OCI-LY7 (cell line): ENCODE measurements at regions not wholly inside any gene's neighbourhood (a gene's known extent, or its start where the extent isn't known, plus 50 kb on each side); places are given as distances from the start of the nearest gene placed in this dataset.

ENCODE experiments used
- BruUV-seq: library from RNA; stranded (reverse); fragments of 400-500 nt; replicated peaks from 2 replicates; lab custom pipeline; 2021; lab: Mats Ljungman, UMichigan
- CTCF ChIA-PET: fragments of 300-600 bp; sonication (Branson Sonifier 250); formaldehyde crosslinking; loops from one replicate; lab custom pipeline; 2022; ENCODE audit warnings: antibody characterized with exemption; ENCODE audit not compliant: unreplicated experiment; lab: Charles Lee
- POLR2A ChIA-PET: fragments of 300-600 bp; sonication (Branson Sonifier 250); formaldehyde crosslinking; loops from one replicate; lab custom pipeline; 2022; ENCODE audit warnings: antibody characterized with exemption; lab: Charles Lee
- DNase-seq: peaks from one replicate; pipeline ENCODE4 v3.0.0-alpha.2; 2015; ENCODE audit warnings: low spot score
- H2AFZ ChIP-seq: fragments of 200-600 bp; sonication (generic), shearing (Covaris generic); 2 replicates; pipeline ENCODE4 v1.6.1; 2014; ENCODE audit warnings: mild to moderate bottlenecking, antibody characterized with exemption, low read length, moderate library complexity
- H3K27ac ChIP-seq: fragments of 200-600 bp; sonication (generic); 2 replicates; pipeline ENCODE4 v1.5.1; 2014; ENCODE audit warnings: mixed run types, low read depth, mild to moderate bottlenecking, moderate library complexity, low read length, inconsistent platforms; ENCODE audit not compliant: poor library complexity, severe bottlenecking
- H3K36me3 ChIP-seq: fragments of 200-600 bp; sonication (generic); 2 replicates; pipeline ENCODE4 v1.6.1; 2014; ENCODE audit warnings: mild to moderate bottlenecking, antibody characterized with exemption, low read length, moderate library complexity, mixed read lengths; ENCODE audit not compliant: insufficient read depth
- H3K4me1 ChIP-seq: fragments of 200-600 bp; sonication (generic); 2 replicates; pipeline ENCODE4 v1.5.1; 2014; ENCODE audit warnings: mild to moderate bottlenecking, low read length; ENCODE audit not compliant: insufficient read depth, poor library complexity, severe bottlenecking
- H3K4me2 ChIP-seq: fragments of 200-600 bp; sonication (generic); 2 replicates; pipeline ENCODE4 v1.6.1; 2014; ENCODE audit warnings: mild to moderate bottlenecking, low read length
- H3K4me3 ChIP-seq: fragments of 200-600 bp; sonication (generic); 2 replicates; pipeline ENCODE4 v1.5.1; 2014; ENCODE audit warnings: mild to moderate bottlenecking, low read depth, low read length; ENCODE audit not compliant: poor library complexity, severe bottlenecking
- H3K79me2 ChIP-seq: fragments of 200-600 bp; sonication (generic); 2 replicates; pipeline ENCODE4 v1.6.1; 2016; ENCODE audit warnings: low read depth, mild to moderate bottlenecking, low read length, moderate library complexity, mixed read lengths; ENCODE audit not compliant: insufficient read depth
- H3K9me2 ChIP-seq: fragments of 200-600 bp; sonication (generic); 2 replicates; pipeline ENCODE4 v1.6.1; 2016; ENCODE audit warnings: mild to moderate bottlenecking, low read length, mixed read lengths; ENCODE audit not compliant: insufficient read depth
- H3K9me3 ChIP-seq: fragments of 200-600 bp; sonication (generic); 2 replicates; pipeline ENCODE4 v1.6.1; 2014; ENCODE audit warnings: mild to moderate bottlenecking, mixed run types, low read length, mixed read lengths
- H4K20me1 ChIP-seq: fragments of 200-600 bp; sonication (generic); 2 replicates; pipeline ENCODE4 v1.6.1; 2014; ENCODE audit warnings: mild to moderate bottlenecking, antibody characterized with exemption, low read length, moderate library complexity, mixed read lengths; ENCODE audit not compliant: insufficient read depth
- CTCF ChIP-seq: fragments of 200-600 bp; sonication (generic); conservative IDR thresholded peaks from 2 replicates; pipeline ENCODE4 v1.5.1; 2014; ENCODE audit warnings: mild to moderate bottlenecking, antibody characterized with exemption, low read length, moderate library complexity, mixed read lengths
- EZH2phosphoT487 ChIP-seq: fragments of 200-600 bp; sonication (generic); IDR thresholded peaks from 2 replicates; pipeline ENCODE4 v1.6.1; 2018; ENCODE audit warnings: low read depth, borderline replicate concordance, mild to moderate bottlenecking, mixed run types, antibody characterized with exemption, low read length, moderate library complexity, mixed read lengths
- intact Hi-C: fragments of 100-400 bp; cut with micrococcal nuclease; formaldehyde crosslinking; loops from one replicate; pipeline ENCODE4 v1.10.0; 2022; ENCODE audit not compliant: unreplicated experiment

GRCh38 chr3:180329847-180330246 is 272.1 kb upstream of the TTC14 start:
- DNase-seq, result no peak
- Histone ChIP-seq H2AFZ (no peak overlapping the region), H3K4me2 (no peak overlapping the region), H3K9me3 (no peaks in the 10 kb centered on the region), H3K4me1 (no peaks in the 10 kb centered on the region), H3K79me2 (no peaks in the 10 kb centered on the region), H3K27ac (no peak overlapping the region), H3K4me3 (no peak overlapping the region), H4K20me1 (no peaks in the 10 kb centered on the region; the same call in 1 of the 2 replicates), H3K9me2 (no peaks in the 10 kb centered on the region), H3K36me3 (no peaks in the 10 kb centered on the region)
- POLR2A ChIA-PET, result no interaction called here
- CTCF ChIA-PET, result no interaction called here
- no peak for TF ChIP-seq EZH2phosphoT487
- no peak for TF ChIP-seq CTCF
- intact Hi-C loops, result no loop called here
- BruUV-seq, result no TSS peak

GRCh38 chr3:180330440-180330839 is 271.5 kb upstream of the TTC14 start:
- Histone ChIP-seq H4K20me1 (no peaks in the 10 kb centered on the region; the same call in 1 of the 2 replicates), H3K36me3 (no peaks in the 10 kb centered on the region), H2AFZ (no peak overlapping the region), H3K4me1 (no peaks in the 10 kb centered on the region), H3K79me2 (no peaks in the 10 kb centered on the region), H3K4me2 (no peak overlapping the region), H3K9me3 (no peaks in the 10 kb centered on the region), H3K4me3 (no peak overlapping the region), H3K9me2 (no peaks in the 10 kb centered on the region), H3K27ac (no peak overlapping the region)
- no peak for TF ChIP-seq EZH2phosphoT487
- TF ChIP-seq CTCF, result no peak
- no peak for DNase-seq
- intact Hi-C loops, result no loop called here
- ChIA-PET CTCF (no interaction called here), POLR2A (no interaction called here)
- BruUV-seq, result no TSS peak

- Histone ChIP-seq H3K4me3 (no peak overlapping the region), H2AFZ (no peak overlapping the region), H3K9me2 (no peaks in the 10 kb centered on the region), H3K79me2 (no peaks in the 10 kb centered on the region), H4K20me1 (no peaks in the 10 kb centered on the region; the same call in 1 of the 2 replicates), H3K4me2 (no peak overlapping the region), H3K27ac (no peak overlapping the region), H3K9me3 (no peaks in the 10 kb centered on the region), H3K4me1 (no peaks in the 10 kb centered on the region), H3K36me3 (no peaks in the 10 kb centered on the region)
- ChIA-PET POLR2A (no interaction called here), CTCF (no interaction called here)
- DNase-seq, result no peak
- TF ChIP-seq CTCF (no peak), EZH2phosphoT487 (no peak)
- no TSS peak for BruUV-seq
- intact Hi-C loops, result no loop called here
These were observed 269.4 kb upstream of the TTC14 start for GRCh38 chr3:180332608-180333007.
